GM12878 (cell line): ENCODE measurements at regions not wholly inside any gene's neighbourhood (a gene's known extent, or its start where the extent isn't known, plus 50 kb on each side); places are given as distances from the start of the nearest gene placed in this dataset.

Source experiments
- ATAC-seq: fragments of 200-7000 bp; cut with Tn5 transposase; 3 replicates; pipeline ENCODE4 v1.9.1; 2020; ENCODE audit warnings: mild to moderate bottlenecking, moderate library complexity
- BruUV-seq: library from RNA; stranded (reverse); fragments of 400-500 nt; replicated peaks from 2 replicates; lab custom pipeline; 2021; lab: Mats Ljungman, UMichigan
- CTCF ChIA-PET: fragments of 300-600 bp; sonication (Branson Sonifier 250); formaldehyde crosslinking; extraction: SDS; loops from one replicate; lab custom pipeline; 2021; ENCODE audit warnings: inconsistent platforms; lab: Yijun Ruan, JAX
- POLR2A ChIA-PET: fragments of 350-600 bp; formaldehyde crosslinking; extraction: SDS; loops from one replicate; lab custom pipeline; 2021; ENCODE audit warnings: inconsistent platforms; lab: Charles Lee
- RAD21 ChIA-PET: fragments of 300-600 bp; sonication (Branson Sonifier 250); formaldehyde crosslinking; loops from one replicate; lab custom pipeline; 2023; ENCODE audit warnings: antibody characterized with exemption; ENCODE audit not compliant: unreplicated experiment; lab: Charles Lee
- SMC1A ChIA-PET: fragments of 300-600 bp; sonication (Branson Sonifier 250); formaldehyde crosslinking; loops from one replicate; lab custom pipeline; 2023; ENCODE audit not compliant: unreplicated experiment, uncharacterized antibody; lab: Charles Lee
- DNase-seq: peaks from one replicate; pipeline ENCODE4 v3.0.0-alpha.2; 2011; ENCODE audit warnings: low read depth, low spot score
- FAIRE-seq: peaks from 3 replicates; lab custom pipeline; 2011; peaks lifted over from hg19 to GRCh38; lab: Jason Lieb, UNC
- H2AFZ ChIP-seq: 2 replicates; pipeline ENCODE4 v1.6.0; 2011; ENCODE audit warnings: low read depth, low read length, control low read depth; ENCODE audit not compliant: control insufficient read depth
- H3K27ac ChIP-seq: 2 replicates; pipeline ENCODE4 v1.5.1; 2011; ENCODE audit warnings: control low read depth; ENCODE audit not compliant: control insufficient read depth, insufficient read depth
- H3K27me3 ChIP-seq, 2 experiments: replicated peaks in 1 of 2; 2 replicates each; pipeline versions ENCODE4 v1.6.0 to v1.6.1; 2011; ENCODE audit warnings: low read length in 1 of 2; ENCODE audit not compliant: control insufficient read depth in 2 of 2, insufficient read depth in 2 of 2
- H3K36me3 ChIP-seq, 2 experiments: 2 replicates each; pipeline ENCODE4 v1.5.1; 2011; ENCODE audit warnings: low read length in 1 of 2; ENCODE audit not compliant: control insufficient read depth in 2 of 2, insufficient read depth in 2 of 2
- H3K4me1 ChIP-seq: 2 replicates; pipeline ENCODE4 v1.6.1; 2011; ENCODE audit warnings: mild to moderate bottlenecking, low read length, moderate library complexity, mixed read lengths; ENCODE audit not compliant: control insufficient read depth, insufficient read depth
- H3K4me2 ChIP-seq: 2 replicates; pipeline ENCODE4 v1.6.0; 2011; ENCODE audit warnings: control low read depth; ENCODE audit not compliant: control insufficient read depth, insufficient read depth
- H3K4me3 ChIP-seq: fragments of 200-600 bp; sonication (generic); 2 replicates; pipeline ENCODE4 v1.5.1; 2016
- H3K79me2 ChIP-seq: 2 replicates; pipeline ENCODE4 v1.6.0; 2011; ENCODE audit warnings: low read length; ENCODE audit not compliant: control insufficient read depth, insufficient read depth
- H3K9ac ChIP-seq: 2 replicates; pipeline ENCODE4 v1.8.0; 2011; ENCODE audit warnings: low read length, control low read depth, mixed read lengths; ENCODE audit not compliant: control insufficient read depth, insufficient read depth
- H3K9me3 ChIP-seq: replicated peaks from 3 replicates; pipeline ENCODE4 v1.5.1; 2011; ENCODE audit warnings: mild to moderate bottlenecking, low read length; ENCODE audit not compliant: control insufficient read depth, insufficient read depth
- H4K20me1 ChIP-seq: 2 replicates; pipeline ENCODE4 v1.6.0; 2011; ENCODE audit not compliant: control insufficient read depth, insufficient read depth
- BCL11A ChIP-seq: IDR thresholded peaks from 2 replicates; pipeline ENCODE4 v1.6.1; 2011; ENCODE audit warnings: low read depth, low read length
- CHD2 ChIP-seq: IDR thresholded peaks from 2 replicates; pipeline ENCODE4 v1.6.1; 2011; ENCODE audit warnings: low read depth, low read length, improper control_type of control experiment, borderline replicate concordance
- EGR1 ChIP-seq, 2 experiments: IDR thresholded peaks; 1 replicate in 1 of 2; 2 replicates in 1 of 2; pipeline ENCODE4 v1.6.1; 2011 to 2012; ENCODE audit warnings: low read depth in 2 of 2, low read length in 2 of 2, borderline replicate concordance in 1 of 2, mild to moderate bottlenecking in 1 of 2, moderate library complexity in 1 of 2
- ESRRA ChIP-seq: IDR thresholded peaks from 2 replicates; pipeline ENCODE4 v1.6.1; 2012; ENCODE audit warnings: mild to moderate bottlenecking, low read length, improper control_type of control experiment
- FOXK2 ChIP-seq: fragments of 450-650 bp; IDR thresholded peaks from 2 replicates; pipeline ENCODE4 v1.6.1; 2017; ENCODE audit warnings: mild to moderate bottlenecking, moderate library complexity
- HDGF ChIP-seq: fragments of 450-650 bp; IDR thresholded peaks from 2 replicates; pipeline ENCODE4 v1.6.1; 2016; ENCODE audit warnings: antibody characterized with exemption
- JUND ChIP-seq: IDR thresholded peaks from 2 replicates; pipeline ENCODE4 v1.6.1; 2012; ENCODE audit warnings: low read depth, mild to moderate bottlenecking, low read length, improper control_type of control experiment, moderate library complexity
- MTA2 ChIP-seq: fragments of 450-650 bp; IDR thresholded peaks from 2 replicates; pipeline ENCODE4 v1.6.1; 2016; ENCODE audit warnings: low read depth, mild to moderate bottlenecking, moderate library complexity
- NR2C1 ChIP-seq: fragments of 450-650 bp; IDR thresholded peaks from 2 replicates; pipeline ENCODE4 v1.6.1; 2017; ENCODE audit warnings: antibody characterized with exemption, mild to moderate bottlenecking, moderate library complexity
- SREBF2 ChIP-seq: IDR thresholded peaks from 2 replicates; pipeline ENCODE4 v1.6.1; 2012; ENCODE audit warnings: mild to moderate bottlenecking, low read length
- ZNF207 ChIP-seq: fragments of 450-650 bp; IDR thresholded peaks from 2 replicates; pipeline ENCODE4 v1.6.1; 2014; ENCODE audit warnings: antibody characterized with exemption, mild to moderate bottlenecking, borderline replicate concordance
- WGBS: methylation state at CpG from one replicate; pipeline ENCODE4 v1.1.6; 2016; ENCODE audit warnings: low lambda C conversion rate; ENCODE audit not compliant: insufficient replicate concordance, insufficient coverage; ENCODE audit errors: missing lambda C conversion rate; 5-methylcytosine and 5-hydroxymethylcytosine counted together
- in situ Hi-C: fragments of 300-500 bp; cut with MboI; formaldehyde crosslinking; loops from 9 replicates; pipeline ENCODE4 v1.14.3; 2018; ENCODE audit warnings: mixed read lengths
- intact Hi-C: fragments of 100-400 bp; cut with micrococcal nuclease; formaldehyde crosslinking; loops from one replicate; pipeline ENCODE4 v1.14.2; 2022; ENCODE audit not compliant: unreplicated experiment
- TF ChIP-seq, protein P1 (sequence below): fragments of 450-650 bp; IDR thresholded peaks from 2 replicates; pipeline ENCODE4 v1.6.1; 2017; ENCODE audit warnings: antibody characterized with exemption, mild to moderate bottlenecking, moderate library complexity

DNA sequence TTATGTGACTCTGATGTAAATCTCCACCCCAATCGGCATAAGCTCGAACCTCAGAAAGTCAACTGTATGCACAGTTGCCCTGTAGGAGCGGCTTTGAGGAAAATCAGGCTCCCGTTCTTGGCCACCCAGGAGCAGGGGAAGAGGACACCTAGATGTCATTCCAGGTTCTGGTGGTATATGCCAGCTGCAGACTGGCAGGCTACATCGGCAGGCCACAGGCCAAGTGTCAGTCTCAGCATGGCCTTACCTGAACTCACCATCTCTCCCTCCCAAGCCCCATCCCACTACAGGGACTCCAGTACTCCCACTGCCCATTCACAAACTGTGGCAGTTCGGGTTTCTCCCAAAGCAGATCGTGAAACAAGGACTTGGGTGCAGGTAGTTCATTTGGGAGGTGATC, 428.1 kb downstream of the BCOR start (continued):
- TF ChIP-seq SREBF2 = no peak

- H3K4me1 ChIP-seq = no peaks in the 10 kb centered on the region
- no TSS peak for BruUV-seq
- POLR2A ChIA-PET = no interaction called here
- H3K27ac ChIP-seq = no peak overlapping the region
- H3K4me2 ChIP-seq = no peak overlapping the region
- in situ Hi-C loops (no loop called here), intact Hi-C loops (no loop called here)
- RAD21 ChIA-PET = no interaction called here
- H4K20me1 ChIP-seq = no peaks in the 10 kb centered on the region
- SMC1A ChIA-PET = interaction anchor here (0.6 kb wide), 1 partner anchor 97 kb away, joined by 4 read pairs; no protein-coding TSS in a partner anchor
- WGBS = 18% methylated on average over 4 of the region's 5 CpGs
- no peaks in the 10 kb centered on the region for H3K9me3 ChIP-seq
- FAIRE-seq = no peak
- DNase-seq = no peak
- TF ChIP-seq HDGF (no peak), JUND (no peak), FOXK2 (no peak), ESRRA (no peak), NR2C1 (no peak), MTA2 (no peak), EGR1 (IDR thresholded peaks at IDR 0.05; ENCODE audit: borderline replicate concordance in 1 of 2, low read depth in 2 of 2, low read length in 2 of 2) (no peak), ZNF207 (no peak), CHD2 (no peak), BCL11A (no peak)
- TF ChIP-seq, protein P1, sequence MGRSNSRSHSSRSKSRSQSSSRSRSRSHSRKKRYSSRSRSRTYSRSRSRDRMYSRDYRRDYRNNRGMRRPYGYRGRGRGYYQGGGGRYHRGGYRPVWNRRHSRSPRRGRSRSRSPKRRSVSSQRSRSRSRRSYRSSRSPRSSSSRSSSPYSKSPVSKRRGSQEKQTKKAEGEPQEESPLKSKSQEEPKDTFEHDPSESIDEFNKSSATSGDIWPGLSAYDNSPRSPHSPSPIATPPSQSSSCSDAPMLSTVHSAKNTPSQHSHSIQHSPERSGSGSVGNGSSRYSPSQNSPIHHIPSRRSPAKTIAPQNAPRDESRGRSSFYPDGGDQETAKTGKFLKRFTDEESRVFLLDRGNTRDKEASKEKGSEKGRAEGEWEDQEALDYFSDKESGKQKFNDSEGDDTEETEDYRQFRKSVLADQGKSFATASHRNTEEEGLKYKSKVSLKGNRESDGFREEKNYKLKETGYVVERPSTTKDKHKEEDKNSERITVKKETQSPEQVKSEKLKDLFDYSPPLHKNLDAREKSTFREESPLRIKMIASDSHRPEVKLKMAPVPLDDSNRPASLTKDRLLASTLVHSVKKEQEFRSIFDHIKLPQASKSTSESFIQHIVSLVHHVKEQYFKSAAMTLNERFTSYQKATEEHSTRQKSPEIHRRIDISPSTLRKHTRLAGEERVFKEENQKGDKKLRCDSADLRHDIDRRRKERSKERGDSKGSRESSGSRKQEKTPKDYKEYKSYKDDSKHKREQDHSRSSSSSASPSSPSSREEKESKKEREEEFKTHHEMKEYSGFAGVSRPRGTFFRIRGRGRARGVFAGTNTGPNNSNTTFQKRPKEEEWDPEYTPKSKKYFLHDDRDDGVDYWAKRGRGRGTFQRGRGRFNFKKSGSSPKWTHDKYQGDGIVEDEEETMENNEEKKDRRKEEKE = no peak
- no peak overlapping the region for H3K4me3 ChIP-seq
- no peak overlapping the region for H2AFZ ChIP-seq
- H3K36me3 ChIP-seq = no peaks in the 10 kb centered on the region
- H3K79me2 ChIP-seq = no peaks in the 10 kb centered on the region
- CTCF ChIA-PET = no interaction called here
- H3K27me3 ChIP-seq = 0 out of 4 replicates have a peak, but pooled peaks cover 0 to 3% of the 10 kb centered on the region in 2 experiments
- no peak for ATAC-seq
- no peak overlapping the region for H3K9ac ChIP-seq
Measured at GRCh38 chrX:39670281-39670680, 427.5 kb downstream of the BCOR start.
